HEK293 (cell line): ENCODE measurements at regions not wholly inside any gene's neighbourhood (a gene's known extent, or its start where the extent isn't known, plus 50 kb on each side); places are given as distances from the start of the nearest gene placed in this dataset.
A peak's percentile ranks its signal among the peaks of the same experiment; 100 is the strongest.

Source experiments
- ATF2 ChIP-seq: fragments of 450-650 bp; formaldehyde crosslinking; IDR thresholded peaks from 2 replicates; pipeline ENCODE4 v1.5.1; 2016; ENCODE audit warnings: missing biosample characterization, missing genetic modification characterization, low read depth
- BCL11A ChIP-seq: fragments of 450-650 bp; formaldehyde crosslinking; IDR thresholded peaks from 2 replicates; pipeline ENCODE4 v1.5.1; 2016; ENCODE audit warnings: low read depth, missing biosample characterization, missing genetic modification characterization
- KLF10 ChIP-seq: fragments of 450-650 bp; IDR thresholded peaks from 2 replicates; pipeline ENCODE4 v1.5.1; 2018; ENCODE audit warnings: missing biosample characterization, mild to moderate bottlenecking, missing genetic modification characterization
- KLF7 ChIP-seq: fragments of 450-650 bp; formaldehyde crosslinking; IDR thresholded peaks from 2 replicates; pipeline ENCODE4 v1.5.1; 2016; ENCODE audit warnings: missing biosample characterization, missing genetic modification characterization, borderline replicate concordance
- PRDM2 ChIP-seq: fragments of 450-650 bp; formaldehyde crosslinking; IDR thresholded peaks from 2 replicates; pipeline ENCODE4 v1.5.1; 2016; ENCODE audit warnings: missing biosample characterization, missing genetic modification characterization, borderline replicate concordance
- PRDM4 ChIP-seq: fragments of 450-650 bp; formaldehyde crosslinking; IDR thresholded peaks from 2 replicates; pipeline ENCODE4 v1.5.1; 2017; ENCODE audit warnings: missing biosample characterization, missing genetic modification characterization
- ZFP41 ChIP-seq: fragments of 450-650 bp; formaldehyde crosslinking; IDR thresholded peaks from 2 replicates; pipeline ENCODE4 v1.5.1; 2016; ENCODE audit warnings: missing biosample characterization, missing genetic modification characterization, borderline replicate concordance
- ZNF138 ChIP-seq: fragments of 450-650 bp; formaldehyde crosslinking; IDR thresholded peaks from 2 replicates; pipeline ENCODE4 v1.5.1; 2016; ENCODE audit warnings: missing biosample characterization, missing genetic modification characterization, borderline replicate concordance
- ZNF155 ChIP-seq: fragments of 450-650 bp; formaldehyde crosslinking; IDR thresholded peaks from 2 replicates; pipeline ENCODE4 v1.5.1; 2016; ENCODE audit warnings: missing biosample characterization, missing genetic modification characterization
- ZNF202 ChIP-seq: fragments of 450-650 bp; formaldehyde crosslinking; IDR thresholded peaks from 2 replicates; pipeline ENCODE4 v1.5.1; 2016; ENCODE audit warnings: missing biosample characterization, missing genetic modification characterization, borderline replicate concordance
- ZNF24 ChIP-seq: fragments of 450-650 bp; formaldehyde crosslinking; IDR thresholded peaks from 2 replicates; pipeline ENCODE4 v1.5.1; 2016; ENCODE audit warnings: missing biosample characterization, missing genetic modification characterization
- ZNF335 ChIP-seq: fragments of 450-650 bp; formaldehyde crosslinking; conservative IDR thresholded peaks from 2 replicates; pipeline ENCODE4 v1.5.1; 2016; ENCODE audit warnings: missing biosample characterization, missing genetic modification characterization
- ZNF350 ChIP-seq: fragments of 450-650 bp; formaldehyde crosslinking; IDR thresholded peaks from 2 replicates; pipeline ENCODE4 v1.5.0; 2017; ENCODE audit warnings: missing biosample characterization, mild to moderate bottlenecking, missing genetic modification characterization
- ZNF398 ChIP-seq: fragments of 450-650 bp; formaldehyde crosslinking; IDR thresholded peaks from 2 replicates; pipeline ENCODE4 v1.5.1; 2017; ENCODE audit warnings: missing biosample characterization, missing genetic modification characterization
- ZNF558 ChIP-seq: fragments of 450-650 bp; formaldehyde crosslinking; IDR thresholded peaks from 2 replicates; pipeline ENCODE4 v1.5.1; 2016; ENCODE audit warnings: missing biosample characterization, missing genetic modification characterization
- ZNF624 ChIP-seq: fragments of 450-650 bp; formaldehyde crosslinking; IDR thresholded peaks from 2 replicates; pipeline ENCODE4 v1.5.1; 2017; ENCODE audit warnings: missing biosample characterization, missing genetic modification characterization
- ZNF660 ChIP-seq: fragments of 450-650 bp; IDR thresholded peaks from 2 replicates; pipeline ENCODE4 v1.5.1; 2018; ENCODE audit warnings: missing biosample characterization, mild to moderate bottlenecking, missing genetic modification characterization
- ZNF670 ChIP-seq: fragments of 450-650 bp; formaldehyde crosslinking; IDR thresholded peaks from 2 replicates; pipeline ENCODE4 v1.5.1; 2016; ENCODE audit warnings: missing biosample characterization, missing genetic modification characterization, low read depth
- ZNF707 ChIP-seq: fragments of 450-650 bp; formaldehyde crosslinking; IDR thresholded peaks from 2 replicates; pipeline ENCODE4 v1.5.1; 2016; ENCODE audit warnings: missing biosample characterization, missing genetic modification characterization
- ZNF791 ChIP-seq: fragments of 450-650 bp; formaldehyde crosslinking; IDR thresholded peaks from 2 replicates; pipeline ENCODE4 v1.5.1; 2016; ENCODE audit warnings: missing biosample characterization, missing genetic modification characterization
- ZSCAN16 ChIP-seq: fragments of 450-650 bp; formaldehyde crosslinking; IDR thresholded peaks from 2 replicates; pipeline ENCODE4 v1.5.1; 2016; ENCODE audit warnings: missing biosample characterization, missing genetic modification characterization
- ZSCAN30 ChIP-seq: fragments of 450-650 bp; IDR thresholded peaks from 2 replicates; pipeline ENCODE4 v1.5.1; 2018; ENCODE audit warnings: missing biosample characterization, mild to moderate bottlenecking, missing genetic modification characterization, moderate library complexity
- TF ChIP-seq, protein P1 (sequence below): IDR thresholded peaks from 2 replicates; pipeline ENCODE4 v1.6.1; 2011; ENCODE audit warnings: mild to moderate bottlenecking, low read depth, low read length, borderline replicate concordance
- TF ChIP-seq, protein P2 (sequence below): fragments of 450-650 bp; formaldehyde crosslinking; IDR thresholded peaks from 2 replicates; pipeline ENCODE4 v1.5.1; 2017; ENCODE audit warnings: missing biosample characterization, missing genetic modification characterization
- TF ChIP-seq, protein P3 (sequence below): fragments of 450-650 bp; formaldehyde crosslinking; IDR thresholded peaks from 2 replicates; pipeline ENCODE4 v1.5.1; 2017; ENCODE audit warnings: missing biosample characterization, missing genetic modification characterization

- TF ChIP-seq BCL11A (tag by site-specific recombination) (0 out of 2 replicates have a peak, but pooled peaks have one; percentile 35), KLF7 (peak; percentile 75; the same call in 1 of the 2 replicates), ZNF660 (tag by site-specific recombination) (peak; percentile 93), ZNF202 (tag by site-specific recombination) (no peak), ZNF335 (tag by site-specific recombination) (0 out of 2 replicates have a peak, but pooled peaks have one; percentile 44), KLF10 (tag by site-specific recombination) (peak; percentile 92), ZSCAN30 (tag by site-specific recombination) (peak; percentile 78; the same call in 1 of the 2 replicates), ATF2 (peak; percentile 81), ZNF138 (tag by site-specific recombination) (no peak), ZNF558 (tag by site-specific recombination) (peak; percentile 68; the same call in 1 of the 2 replicates), ZNF624 (tag by site-specific recombination) (no peak), ZNF398 (peak; percentile 24; the same call in 1 of the 2 replicates), PRDM4 (tag by site-specific recombination) (peak; percentile 91), PRDM2 (tag by site-specific recombination) (no peak), ZNF791 (no peak), ZNF155 (tag by site-specific recombination) (no peak), ZNF24 (tag by site-specific recombination) (peak; percentile 90), ZNF707 (tag by site-specific recombination) (no peak), ZNF350 (tag by site-specific recombination) (no peak), ZFP41 (tag by site-specific recombination) (no peak), ZSCAN16 (no peak), ZNF670 (tag by site-specific recombination) (no peak)
- TF ChIP-seq, protein P1, sequence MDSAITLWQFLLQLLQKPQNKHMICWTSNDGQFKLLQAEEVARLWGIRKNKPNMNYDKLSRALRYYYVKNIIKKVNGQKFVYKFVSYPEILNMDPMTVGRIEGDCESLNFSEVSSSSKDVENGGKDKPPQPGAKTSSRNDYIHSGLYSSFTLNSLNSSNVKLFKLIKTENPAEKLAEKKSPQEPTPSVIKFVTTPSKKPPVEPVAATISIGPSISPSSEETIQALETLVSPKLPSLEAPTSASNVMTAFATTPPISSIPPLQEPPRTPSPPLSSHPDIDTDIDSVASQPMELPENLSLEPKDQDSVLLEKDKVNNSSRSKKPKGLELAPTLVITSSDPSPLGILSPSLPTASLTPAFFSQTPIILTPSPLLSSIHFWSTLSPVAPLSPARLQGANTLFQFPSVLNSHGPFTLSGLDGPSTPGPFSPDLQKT = no peak
- TF ChIP-seq, protein P2, sequence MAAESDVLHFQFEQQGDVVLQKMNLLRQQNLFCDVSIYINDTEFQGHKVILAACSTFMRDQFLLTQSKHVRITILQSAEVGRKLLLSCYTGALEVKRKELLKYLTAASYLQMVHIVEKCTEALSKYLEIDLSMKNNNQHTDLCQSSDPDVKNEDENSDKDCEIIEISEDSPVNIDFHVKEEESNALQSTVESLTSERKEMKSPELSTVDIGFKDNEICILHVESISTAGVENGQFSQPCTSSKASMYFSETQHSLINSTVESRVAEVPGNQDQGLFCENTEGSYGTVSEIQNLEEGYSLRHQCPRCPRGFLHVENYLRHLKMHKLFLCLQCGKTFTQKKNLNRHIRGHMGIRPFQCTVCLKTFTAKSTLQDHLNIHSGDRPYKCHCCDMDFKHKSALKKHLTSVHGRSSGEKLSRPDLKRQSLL (tag by site-specific recombination) = 0 out of 2 replicates have a peak, but pooled peaks have one; percentile 17
- TF ChIP-seq, protein P3, sequence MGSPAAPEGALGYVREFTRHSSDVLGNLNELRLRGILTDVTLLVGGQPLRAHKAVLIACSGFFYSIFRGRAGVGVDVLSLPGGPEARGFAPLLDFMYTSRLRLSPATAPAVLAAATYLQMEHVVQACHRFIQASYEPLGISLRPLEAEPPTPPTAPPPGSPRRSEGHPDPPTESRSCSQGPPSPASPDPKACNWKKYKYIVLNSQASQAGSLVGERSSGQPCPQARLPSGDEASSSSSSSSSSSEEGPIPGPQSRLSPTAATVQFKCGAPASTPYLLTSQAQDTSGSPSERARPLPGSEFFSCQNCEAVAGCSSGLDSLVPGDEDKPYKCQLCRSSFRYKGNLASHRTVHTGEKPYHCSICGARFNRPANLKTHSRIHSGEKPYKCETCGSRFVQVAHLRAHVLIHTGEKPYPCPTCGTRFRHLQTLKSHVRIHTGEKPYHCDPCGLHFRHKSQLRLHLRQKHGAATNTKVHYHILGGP (tag by site-specific recombination) = peak; percentile 75
These were observed 579.7 kb upstream of the ZNF608 start (continued) for GRCh38 chr5:125326150-125326510.
